Umbilical cord (tissue), 1 donor: ENCODE measurements at regions not wholly inside any gene's neighbourhood (a gene's known extent, or its start where the extent isn't known, plus 50 kb on each side); places are given as distances from the start of the nearest gene placed in this dataset.
"Not testable (repeated sequence)": the region's sequence is repeated elsewhere in the genome, so short reads cannot be mapped to it uniquely, and the experiment has no call there.

ENCODE experiments used
- DNase-seq: peaks from one replicate; pipeline ENCODE4 v3.0.0-alpha.2; 2015; ENCODE audit warnings: low spot score

DNA sequence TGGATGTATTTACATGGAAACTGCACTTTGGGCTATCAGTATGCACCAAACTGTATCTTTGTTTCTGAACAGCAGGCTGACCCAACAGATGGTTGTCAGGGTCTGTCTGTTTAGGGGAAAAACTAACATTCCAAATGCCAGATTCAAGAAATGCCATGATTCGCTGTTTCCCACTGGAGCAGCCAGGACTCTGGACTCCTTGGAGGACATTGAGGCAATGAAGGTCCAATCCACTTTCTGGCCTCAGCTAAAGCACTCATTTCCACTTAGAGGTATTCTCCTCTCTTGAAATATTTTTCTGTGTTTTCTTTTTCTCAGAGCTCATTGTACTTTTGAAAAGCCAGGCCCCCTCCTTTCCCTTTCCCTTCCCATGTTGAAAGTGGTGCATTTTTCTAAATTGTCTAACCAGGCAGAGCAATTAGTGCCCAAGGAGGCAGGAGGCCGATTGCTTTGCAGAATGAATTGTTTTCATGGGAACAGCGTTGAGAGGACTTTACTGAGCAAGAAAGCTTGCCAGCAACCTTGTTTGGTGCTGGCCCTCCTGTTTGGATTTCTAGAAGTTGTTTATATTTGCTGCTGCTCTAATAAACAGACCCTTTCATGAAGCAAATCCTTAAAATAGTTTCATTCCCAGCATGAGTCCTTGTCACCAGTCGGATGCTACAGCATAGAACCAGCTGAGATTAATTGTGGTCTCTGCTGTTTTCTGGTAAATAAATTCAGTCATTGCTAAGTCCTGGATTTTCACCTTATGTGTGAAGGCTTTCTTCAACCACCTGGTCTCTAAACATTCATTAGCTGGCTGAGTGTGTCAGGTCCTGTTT lies 132.8 kb upstream of the TAF11L2 start:
- DNase-seq = no peak

DNA sequence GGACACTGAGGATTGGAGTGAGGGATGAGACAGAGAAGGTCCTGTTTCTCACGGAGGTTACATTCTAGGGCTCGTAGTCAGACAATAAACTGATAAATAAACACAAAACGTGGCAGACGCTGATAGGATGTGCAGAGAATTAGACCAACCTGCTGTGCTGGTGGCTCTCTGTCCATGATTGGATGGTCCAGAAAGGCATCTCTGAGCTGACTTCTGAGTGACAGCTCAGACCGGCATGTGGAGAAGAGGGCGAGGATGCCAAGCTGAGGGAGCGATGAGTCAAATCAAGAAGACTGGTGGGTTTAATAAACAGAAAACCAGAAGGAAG lies 132.3 kb upstream of the TAF11L2 start:
- no peak for DNase-seq

DNA sequence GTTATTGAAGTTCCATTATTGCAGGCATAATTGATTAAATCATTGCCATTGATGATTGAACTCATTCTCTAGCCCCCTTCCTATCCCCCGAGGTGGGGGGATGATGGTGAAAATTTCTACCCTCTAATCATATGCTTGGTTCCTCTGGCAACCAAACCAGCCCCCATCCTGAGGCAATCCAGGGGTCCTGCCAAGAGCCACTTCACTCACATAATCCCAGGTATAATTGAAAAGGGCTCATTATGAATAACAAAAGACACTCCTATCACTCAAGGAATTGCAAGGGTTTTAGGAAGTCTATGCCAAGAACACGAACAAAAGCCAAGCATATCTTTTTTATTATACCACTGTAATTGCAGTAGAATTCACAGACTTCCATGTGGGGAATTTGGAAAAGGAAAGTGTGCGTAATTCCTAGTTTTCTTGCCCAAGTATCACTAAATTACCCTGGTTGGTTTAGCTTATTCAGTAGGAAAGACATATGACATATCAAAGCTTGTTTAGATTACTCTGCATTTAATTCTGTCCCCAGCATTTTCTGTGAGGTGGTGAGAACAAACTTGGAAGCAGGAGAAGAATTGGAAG lies 130.7 kb upstream of the TAF11L2 start:
- no peak for DNase-seq

DNA sequence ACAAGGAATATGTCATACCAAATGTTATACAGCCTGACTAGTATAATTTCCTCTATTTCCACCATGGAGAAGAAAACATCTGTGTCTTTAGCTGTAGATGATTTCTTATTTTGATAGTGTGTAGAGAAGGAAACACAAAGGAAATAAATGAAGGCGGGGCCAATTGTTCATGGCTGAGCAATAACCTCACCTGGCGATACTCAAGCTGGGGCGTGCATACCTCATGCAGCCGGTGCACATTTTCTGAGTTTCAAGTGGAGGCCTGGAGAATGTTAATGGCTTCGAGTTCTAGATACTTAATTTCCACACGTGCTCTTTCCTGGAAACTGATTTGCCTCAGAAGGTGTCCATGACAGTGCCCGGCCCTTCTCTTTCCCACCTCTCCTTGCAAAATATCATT lies 127.4 kb upstream of the TAF11L2 start:
- DNase-seq = no peak

DNA sequence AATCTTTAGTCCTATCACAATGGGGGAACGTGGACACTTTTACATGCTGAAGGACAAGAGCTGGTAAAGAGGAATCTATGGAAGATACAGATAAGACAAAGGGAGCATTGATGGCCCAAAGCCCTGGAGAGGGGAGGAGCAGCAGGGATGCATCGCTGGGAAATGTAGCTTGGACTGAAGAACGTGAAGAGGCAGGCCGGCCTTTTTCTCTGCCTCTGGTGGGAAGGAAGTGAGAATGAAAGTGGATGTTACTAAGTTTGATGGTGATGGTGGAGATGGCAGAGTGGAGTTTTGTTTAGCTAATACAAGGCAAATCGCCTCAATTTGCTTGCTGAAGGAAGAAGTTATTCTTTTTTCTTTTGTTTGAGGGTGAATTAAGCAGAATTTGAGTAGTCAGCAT lies 124.6 kb upstream of the TAF11L2 start:
- no peak for DNase-seq

DNA sequence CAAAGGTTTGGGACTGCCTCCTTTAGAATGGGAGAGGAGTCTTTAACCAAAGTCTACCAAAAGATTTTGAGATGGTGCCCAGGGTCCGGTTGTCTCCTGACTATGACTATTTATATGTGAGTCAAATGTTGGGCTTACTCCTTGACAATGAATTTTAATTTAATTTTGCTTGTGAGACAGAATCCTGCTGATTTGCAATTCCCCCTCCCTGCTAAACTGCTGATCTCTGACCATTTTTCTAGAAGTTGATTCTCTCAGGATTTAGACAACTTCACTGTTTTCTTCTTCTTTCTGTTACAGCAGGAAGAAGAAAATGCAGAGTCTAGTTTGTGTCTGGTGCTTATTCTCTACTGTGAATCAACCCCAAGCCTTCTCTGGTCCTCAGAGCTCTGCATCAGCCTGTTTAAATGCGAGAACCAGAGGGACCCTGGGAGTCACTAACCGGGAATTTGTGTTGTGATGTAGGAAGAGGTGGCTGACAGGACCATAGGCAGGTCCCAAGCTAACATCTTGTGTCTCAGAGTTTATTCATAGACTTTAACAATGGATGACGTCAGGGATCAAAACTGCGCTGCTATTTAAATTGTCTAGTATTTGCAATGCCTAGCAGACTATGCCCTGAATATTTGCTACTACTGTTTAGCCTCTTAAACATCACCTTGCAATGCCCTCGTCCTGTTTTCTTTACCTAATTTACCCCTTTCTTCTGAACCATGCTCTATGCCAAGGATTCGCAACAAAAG lies 124.0 kb upstream of the TAF11L2 start:
- no peak for DNase-seq

DNA sequence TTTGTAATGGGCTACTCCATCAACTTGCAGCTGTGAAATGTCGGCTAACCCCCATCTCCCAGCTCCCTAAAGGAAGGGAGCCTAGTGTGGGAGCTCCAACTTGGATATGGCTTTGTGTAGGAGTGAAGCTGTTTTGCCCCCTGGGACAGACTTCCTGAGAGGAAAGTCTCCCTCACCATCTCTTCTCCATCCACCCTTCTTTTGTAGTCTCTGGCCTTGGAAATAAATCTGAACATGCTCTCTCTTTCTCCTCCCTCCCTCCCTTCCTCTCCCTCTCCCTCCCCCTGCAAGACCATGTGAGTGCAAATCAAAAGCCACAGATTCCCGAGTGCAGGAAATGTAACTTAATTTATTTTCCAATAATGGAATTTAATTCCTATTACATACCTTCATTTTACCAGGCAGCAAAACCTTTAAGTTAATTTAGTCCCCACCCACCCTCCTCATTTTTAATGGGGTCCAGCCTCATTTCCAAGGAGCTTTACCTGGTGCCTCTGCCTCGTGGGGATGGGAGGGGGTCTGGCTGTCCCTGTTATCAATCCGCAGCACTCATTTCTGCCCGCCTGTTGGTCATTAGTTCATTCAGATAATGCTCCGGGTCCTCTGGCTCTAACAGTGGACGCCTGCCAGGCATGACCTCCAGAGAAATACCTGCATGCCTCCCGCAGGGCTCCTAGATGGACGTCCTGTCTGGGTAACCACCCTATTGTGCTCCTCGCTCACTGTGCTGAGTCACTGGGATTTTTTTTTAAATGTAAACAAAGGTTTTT lies 122.9 kb upstream of the TAF11L2 start:
- DNase-seq = no peak

DNA sequence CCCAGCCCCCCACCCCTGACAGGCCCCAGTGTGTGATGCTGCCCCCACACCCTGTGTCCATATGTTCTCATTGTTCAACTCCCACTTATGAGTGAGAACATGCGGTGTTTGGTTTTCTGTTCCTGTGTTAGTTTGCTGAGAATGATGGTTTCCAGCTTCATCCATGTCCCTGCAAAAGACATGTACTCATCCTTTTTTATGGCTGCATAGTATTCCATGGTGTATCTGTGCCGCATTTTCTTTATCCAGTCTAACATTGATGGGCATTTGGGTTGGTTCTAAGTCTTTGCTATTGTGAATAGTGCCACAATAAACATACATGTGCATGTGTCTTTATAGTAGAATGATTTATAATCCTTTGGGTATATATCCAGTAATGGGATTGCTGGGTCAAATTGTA lies 122.1 kb upstream of the TAF11L2 start:
- DNase-seq = not testable (repeated sequence)

DNA sequence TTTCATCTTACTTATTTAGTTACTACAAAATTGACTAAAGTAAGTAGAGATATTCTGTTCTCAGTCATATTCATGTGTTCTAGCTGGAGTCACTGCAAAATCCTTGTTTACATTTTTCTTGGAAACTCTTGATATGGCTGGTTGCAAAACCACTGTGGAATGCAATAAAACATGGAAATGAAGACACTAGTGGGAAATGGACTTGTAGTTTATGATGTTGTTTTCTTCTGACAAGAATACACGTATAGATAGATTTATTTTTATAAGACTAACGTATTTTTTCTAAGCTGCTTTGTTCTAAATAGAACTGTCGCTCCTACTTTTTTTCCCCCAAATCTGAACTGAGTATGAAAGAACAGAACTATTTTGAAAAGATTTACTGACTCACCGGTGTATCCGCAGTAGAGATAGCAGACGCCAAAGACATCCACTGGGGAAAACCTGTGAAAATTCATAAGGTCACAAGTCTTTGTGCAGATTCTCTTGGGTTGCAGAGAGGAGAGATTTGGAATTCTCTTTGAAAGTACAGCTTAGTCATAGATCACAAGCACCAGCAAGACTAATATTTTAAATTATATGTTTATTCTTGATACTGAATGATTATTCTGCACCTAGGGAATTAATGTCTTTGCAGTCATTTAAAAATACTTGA lies 119.6 kb upstream of the TAF11L2 start:
- DNase-seq = peak; percentile 91

DNA sequence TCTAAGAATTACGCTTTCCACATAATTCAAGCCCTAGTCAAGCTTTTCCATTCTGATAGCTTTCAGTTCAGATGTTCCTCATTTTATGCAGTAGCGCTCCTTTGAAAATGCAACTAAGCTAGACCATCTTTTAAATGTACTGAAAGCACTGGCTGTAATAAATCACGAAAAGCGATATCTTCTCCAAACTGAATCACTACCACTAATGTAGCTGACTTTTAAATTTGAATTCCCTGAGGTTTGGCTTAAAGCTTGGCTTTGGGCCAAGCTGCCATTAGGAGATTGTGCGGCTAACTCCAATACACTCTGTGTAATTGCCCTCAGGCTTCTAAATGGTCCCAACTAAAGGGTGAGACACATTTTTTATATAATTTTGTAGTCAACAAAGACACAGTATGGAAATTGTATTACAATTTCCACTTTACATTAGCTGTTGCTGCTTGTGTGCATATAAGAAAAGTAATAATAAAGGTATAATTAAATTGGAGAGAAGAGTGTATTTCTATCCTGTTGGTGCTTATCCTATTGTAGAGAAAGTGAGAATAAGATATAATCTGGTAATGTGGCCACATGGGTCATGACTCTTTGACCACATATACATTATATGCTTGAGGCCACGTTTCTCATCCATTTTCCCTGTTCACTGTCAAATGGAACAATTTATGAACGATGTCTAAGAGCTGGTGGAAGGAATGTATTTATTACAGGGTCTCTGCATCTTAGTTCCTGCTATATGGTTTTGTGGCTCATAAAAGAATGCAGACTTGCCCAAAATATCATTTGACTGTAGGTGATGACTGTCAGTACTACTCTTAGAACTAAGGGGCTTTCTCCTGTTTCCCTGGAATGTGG lies 118.7 kb upstream of the TAF11L2 start:
- DNase-seq = peak; percentile 80

DNA sequence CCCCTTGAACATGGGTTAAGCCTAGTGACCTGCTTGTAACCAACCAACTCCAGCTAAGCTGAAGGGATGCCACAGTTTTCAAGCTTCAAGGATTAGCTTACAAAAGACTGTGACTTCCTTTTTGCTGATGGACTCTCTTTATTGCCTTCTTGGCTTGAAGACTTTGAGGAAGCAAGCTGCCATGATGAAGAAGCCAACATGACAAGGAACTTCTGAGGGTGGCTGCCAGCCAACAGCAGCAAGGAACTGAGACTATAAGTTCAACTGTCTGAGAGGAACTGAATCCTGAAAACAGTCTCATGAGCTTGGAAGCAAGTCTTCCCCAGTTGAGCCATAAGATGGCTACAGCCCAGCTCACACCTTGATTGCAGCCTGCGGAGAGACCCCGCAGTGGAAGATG lies 116.1 kb upstream of the TAF11L2 start:
- DNase-seq = peak; percentile 42

DNA sequence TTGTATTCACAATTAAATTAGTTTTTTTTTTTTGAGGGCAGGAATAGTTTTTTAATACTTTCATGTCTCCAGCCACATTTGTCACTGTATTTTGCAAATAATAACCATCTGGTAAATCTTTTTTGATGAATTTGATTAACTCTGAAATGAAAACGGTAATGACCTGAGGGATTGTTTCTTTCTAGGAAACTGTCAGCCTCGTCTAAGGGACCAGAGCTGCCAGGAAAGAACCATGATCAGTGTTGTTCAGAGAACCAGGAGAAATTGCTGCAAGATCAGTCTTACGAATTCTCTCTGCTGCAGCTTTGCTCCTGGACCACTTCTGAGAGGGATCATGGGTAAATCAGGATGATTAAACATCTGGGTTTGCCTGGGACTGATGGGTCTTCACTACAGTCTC lies 114.5 kb upstream of the TAF11L2 start:
- DNase-seq = no peak

DNA sequence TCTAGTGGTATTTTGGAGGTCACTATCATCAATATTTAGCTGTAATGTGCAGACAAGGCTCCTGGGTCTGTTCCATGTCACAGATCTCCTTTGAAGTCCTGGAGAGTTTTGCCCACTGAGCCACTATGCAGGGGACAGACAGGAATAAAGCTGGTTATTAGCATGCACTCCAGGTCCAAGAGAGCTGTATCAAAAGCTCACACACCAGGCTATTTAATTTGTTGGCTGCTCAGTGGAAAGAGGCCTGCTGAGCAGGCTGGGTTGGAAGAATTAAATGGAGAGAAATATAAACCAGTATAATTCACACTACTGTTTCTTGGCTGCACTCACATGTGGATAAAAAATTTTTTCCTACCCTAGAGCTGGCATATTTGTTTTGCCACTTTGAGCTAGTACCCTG lies 113.8 kb upstream of the TAF11L2 start:
- DNase-seq = no peak

DNA sequence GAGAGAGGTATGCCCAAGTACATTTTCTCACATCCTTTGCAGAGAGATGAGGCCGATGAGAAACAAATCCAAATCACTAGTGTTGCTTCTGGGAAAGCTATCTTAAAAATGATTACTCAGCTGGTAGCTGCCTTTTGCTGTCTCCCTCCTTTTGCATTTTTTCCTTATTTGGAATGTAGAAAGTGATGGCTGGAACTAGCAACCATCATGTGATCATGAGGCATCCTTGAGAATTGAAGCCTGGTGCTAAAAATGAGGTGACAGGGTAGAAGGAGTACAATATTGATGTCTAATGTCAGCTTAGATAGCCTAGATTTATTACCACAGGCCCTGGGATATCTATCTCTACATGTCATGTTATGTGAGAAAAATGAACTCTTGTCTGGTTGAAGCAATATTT lies 109.3 kb upstream of the TAF11L2 start:
- no peak for DNase-seq

DNA sequence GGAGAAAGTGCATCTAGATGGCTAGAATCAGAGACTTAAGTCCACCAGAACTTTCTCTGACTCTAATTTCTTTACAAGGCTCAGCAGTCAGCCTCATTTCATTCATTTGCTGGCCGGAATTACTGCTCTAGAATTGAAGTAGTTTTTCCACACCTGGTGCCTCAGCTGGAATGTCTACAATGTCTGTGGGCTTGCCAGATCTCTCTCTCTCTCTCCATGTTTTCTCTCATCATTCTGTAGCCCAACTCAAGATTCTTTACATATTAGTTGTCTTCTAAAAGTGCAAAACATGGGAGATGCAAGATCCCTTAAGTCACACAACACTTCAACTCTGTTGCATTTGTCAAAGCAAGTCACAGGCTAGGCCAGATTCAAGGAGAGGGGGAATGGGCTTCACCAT lies 103.9 kb upstream of the TAF11L2 start:
- no peak for DNase-seq

DNA sequence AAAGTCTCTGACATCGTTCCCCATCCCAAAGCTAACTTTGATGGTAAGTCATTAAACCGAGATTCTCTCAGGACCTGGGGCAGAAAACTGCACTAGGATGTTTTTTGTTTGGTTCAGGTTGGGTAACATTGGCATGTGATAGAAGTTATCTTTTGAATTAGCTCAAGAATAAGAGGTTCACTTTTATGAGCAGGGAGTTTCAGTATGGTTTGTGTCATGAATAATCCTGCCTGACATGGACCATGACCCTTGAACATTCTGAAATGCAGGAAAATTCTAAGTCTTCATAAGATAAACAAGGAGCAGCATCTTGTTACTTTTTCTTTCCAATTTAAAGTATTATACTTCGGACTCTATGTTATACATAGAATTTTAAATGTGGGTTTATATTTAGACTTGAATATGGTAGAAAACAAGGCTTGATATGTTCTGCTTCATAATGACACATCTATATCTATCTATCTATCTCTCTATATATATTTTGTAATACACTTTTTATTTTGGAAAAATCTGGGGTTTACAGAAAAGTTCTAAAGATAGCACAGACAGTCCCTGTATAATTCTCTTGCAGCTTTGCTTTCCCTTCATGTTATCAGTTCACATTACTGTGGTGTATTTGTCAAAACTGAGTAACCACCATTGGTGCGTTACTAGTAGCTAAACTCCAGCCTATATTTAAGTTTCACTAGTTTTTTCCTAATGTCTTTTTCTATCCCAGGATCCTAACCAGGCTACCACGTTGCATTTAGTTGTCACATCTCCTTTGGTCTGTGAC lies 102.7 kb upstream of the TAF11L2 start:
- DNase-seq = peak; percentile 88

DNA sequence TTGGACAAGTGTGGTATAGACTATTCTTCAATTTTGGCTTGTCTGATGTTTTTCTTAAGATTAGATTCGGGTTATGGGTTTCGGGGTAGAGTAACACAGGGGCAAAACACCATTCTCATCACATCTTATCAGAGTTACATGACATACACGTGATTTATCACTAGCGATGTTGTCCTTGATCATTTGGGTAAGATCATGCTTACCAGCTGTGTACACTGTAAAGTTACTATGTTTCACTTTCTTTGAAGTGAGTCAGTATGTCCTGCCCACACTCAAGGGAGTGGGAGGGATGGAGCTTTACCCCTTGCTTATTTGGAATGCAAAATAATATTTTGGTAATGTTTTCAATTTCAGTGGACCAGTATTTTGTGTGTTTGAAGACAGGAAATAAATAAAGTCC lies 101.8 kb upstream of the TAF11L2 start:
- DNase-seq = no peak

DNA sequence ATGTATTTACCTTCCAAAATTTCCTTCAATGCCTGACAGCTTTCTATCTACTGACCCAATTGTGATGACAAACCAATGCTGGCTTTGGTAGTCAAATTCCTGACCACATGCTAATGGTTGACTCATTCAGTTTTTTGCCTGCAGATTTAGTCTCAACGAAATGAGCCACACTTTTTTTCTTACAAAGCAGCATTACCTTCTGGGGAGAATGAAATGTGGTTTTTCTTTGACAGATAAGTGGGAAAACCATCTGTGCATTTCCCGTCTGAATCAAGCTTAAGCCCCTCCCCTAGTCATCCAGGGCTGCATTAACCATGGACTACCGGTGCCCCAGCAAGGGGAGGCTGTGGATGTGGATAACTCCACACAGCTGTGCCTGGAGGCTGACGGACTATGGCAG lies 99.6 kb upstream of the TAF11L2 start:
- DNase-seq = peak; percentile 66

DNA sequence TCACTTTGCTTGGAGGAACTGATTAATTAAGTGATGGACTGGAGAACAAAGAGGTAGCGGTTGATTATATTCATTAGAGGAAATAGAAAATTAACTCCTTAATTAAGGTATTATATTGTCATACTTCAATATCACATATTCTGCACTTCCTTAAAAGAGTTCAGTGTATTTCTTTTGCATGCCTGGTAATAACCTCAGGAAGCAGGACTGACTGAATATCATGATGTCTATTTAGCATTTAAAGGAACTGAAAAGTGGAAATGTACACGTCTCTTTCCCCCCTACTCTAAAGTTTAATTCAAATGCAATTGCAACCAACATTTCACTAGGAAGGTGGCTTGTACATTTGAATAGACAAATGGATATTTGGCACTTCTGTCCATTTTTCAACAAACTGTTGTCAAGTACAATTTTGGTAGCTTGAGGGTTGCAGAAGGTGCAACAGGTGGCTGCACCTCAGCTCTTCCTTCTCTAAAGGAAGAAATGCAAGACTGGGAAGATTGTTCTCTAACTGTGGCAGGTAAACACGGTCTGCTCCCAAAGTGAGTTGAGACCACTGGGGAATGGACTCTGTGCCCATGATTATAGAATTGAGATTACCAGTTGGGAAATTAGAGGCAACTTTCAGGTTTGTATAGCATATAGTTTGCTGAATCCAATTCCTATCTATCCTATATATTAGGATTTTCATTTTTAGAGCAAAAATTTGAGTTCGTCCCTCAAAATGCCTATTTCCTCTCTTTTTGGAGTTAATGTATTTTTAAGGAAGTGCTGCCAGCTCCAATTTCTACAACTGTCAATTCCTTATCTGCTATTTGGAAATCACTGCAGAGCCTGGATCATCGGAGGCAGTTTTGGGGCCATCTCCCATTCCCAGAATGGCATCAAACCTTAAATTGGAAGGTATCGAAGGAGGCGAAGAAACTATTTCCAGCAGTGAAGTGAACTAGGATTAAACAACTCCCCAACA lies 98.9 kb upstream of the TAF11L2 start:
- no peak for DNase-seq
